T1000 (cell line): ENCODE measurements at regions not wholly inside any gene's neighbourhood (a gene's known extent, or its start where the extent isn't known, plus 50 kb on each side); places are given as distances from the start of the nearest gene placed in this dataset.

Experiments
- DNase-seq: peaks from one replicate; lab custom pipeline; 2025; ENCODE audit warnings: mixed read lengths; lab: John Stamatoyannopoulos, UW

- no peak for DNase-seq
These were observed 1183.0 kb upstream of the CDH18 start for GRCh38 chr5:21171038-21171437.

GRCh38 chr5:21168557-21168956 is 1180.6 kb upstream of the CDH18 start:
- no peak for DNase-seq

- no peak for DNase-seq
These were observed 1177.3 kb upstream of the CDH18 start for GRCh38 chr5:21165344-21165743.

GRCh38 chr5:21164425-21164824 is 1176.4 kb upstream of the CDH18 start:
- DNase-seq = no peak

GRCh38 chr5:21159510-21160059 is 1171.6 kb upstream of the CDH18 start:
- no peak for DNase-seq

GRCh38 chr5:21154526-21154925 is 1166.5 kb upstream of the CDH18 start:
- no peak for DNase-seq

GRCh38 chr5:21152611-21153010 is 1164.6 kb upstream of the CDH18 start:
- DNase-seq = no peak

- DNase-seq = no peak
These were observed 1157.4 kb upstream of the CDH18 start for GRCh38 chr5:21145376-21145775.

- DNase-seq = no peak
These were observed 1155.7 kb upstream of the CDH18 start for GRCh38 chr5:21143686-21144085.

- DNase-seq = no peak
These were observed 1154.8 kb upstream of the CDH18 start for GRCh38 chr5:21142791-21143190.

GRCh38 chr5:21140987-21141386 is 1153.0 kb upstream of the CDH18 start:
- DNase-seq = no peak

- DNase-seq = no peak
These were observed 1138.2 kb upstream of the CDH18 start for GRCh38 chr5:21126236-21126635.

GRCh38 chr5:21125238-21125983 is 1137.4 kb upstream of the CDH18 start:
- DNase-seq = no peak

GRCh38 chr5:21121213-21121612 is 1133.2 kb upstream of the CDH18 start:
- DNase-seq = no peak

GRCh38 chr5:21097661-21098060 is 1109.7 kb upstream of the CDH18 start:
- DNase-seq = no peak

GRCh38 chr5:21094619-21095018 is 1106.6 kb upstream of the CDH18 start:
- DNase-seq = no peak

- no peak for DNase-seq
These were observed 1099.8 kb upstream of the CDH18 start for GRCh38 chr5:21087766-21088165.

- no peak for DNase-seq
These were observed 1097.8 kb upstream of the CDH18 start for GRCh38 chr5:21085791-21086190.

- no peak for DNase-seq
These were observed 1084.0 kb upstream of the CDH18 start for GRCh38 chr5:21071986-21072385.

GRCh38 chr5:21071421-21071820 is 1083.4 kb upstream of the CDH18 start:
- no peak for DNase-seq

GRCh38 chr5:21070858-21071257 is 1082.9 kb upstream of the CDH18 start:
- no peak for DNase-seq

- DNase-seq = no peak
These were observed 1079.7 kb upstream of the CDH18 start for GRCh38 chr5:21067724-21068123.

- DNase-seq = no peak
These were observed 1075.1 kb upstream of the CDH18 start for GRCh38 chr5:21063146-21063545.

- DNase-seq = no peak
These were observed 1070.3 kb upstream of the CDH18 start for GRCh38 chr5:21058289-21058688.
